HT1080 (cell line): ENCODE measurements at regions not wholly inside any gene's neighbourhood (a gene's known extent, or its start where the extent isn't known, plus 50 kb on each side); places are given as distances from the start of the nearest gene placed in this dataset.
"Not testable (repeated sequence)": the region's sequence is repeated elsewhere in the genome, so short reads cannot be mapped to it uniquely, and the experiment has no call there.

Source experiments
- DNase-seq: peaks from one replicate; pipeline ENCODE4 v3.0.0-alpha.2; 2015; ENCODE audit warnings: low read depth

DNA sequence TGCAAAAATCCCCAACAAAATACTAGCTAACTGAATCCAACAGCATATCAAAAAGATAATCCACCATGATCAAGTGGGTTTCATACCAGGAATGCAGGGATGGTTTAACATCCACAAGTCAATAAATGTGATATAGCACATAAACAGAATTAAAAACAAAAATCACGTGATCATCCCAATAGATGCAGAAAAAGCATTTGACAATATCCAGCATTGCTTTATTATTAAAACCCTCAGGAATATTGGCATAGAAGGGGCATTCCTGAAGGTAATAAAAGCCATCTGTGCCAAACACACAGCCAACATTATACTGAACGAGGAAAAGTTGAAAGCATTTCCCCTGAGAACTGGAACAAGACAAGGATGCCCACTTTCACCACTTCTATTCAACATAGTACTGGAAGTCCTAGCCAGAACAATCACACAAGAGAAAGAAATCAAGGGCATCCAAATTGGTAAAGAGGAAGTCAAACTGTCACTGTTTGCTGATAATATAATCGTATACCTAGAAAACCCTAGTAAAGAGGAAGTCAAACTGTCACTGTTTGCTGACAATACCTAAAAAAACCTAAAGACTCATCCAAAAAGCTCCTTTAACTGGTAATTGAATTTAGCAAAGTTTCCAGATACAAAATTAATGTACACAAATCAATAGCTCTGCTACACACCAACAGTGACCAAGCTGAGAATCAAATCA is 109.8 kb downstream of the RNASET2 start:
- not testable (repeated sequence) for DNase-seq

DNA sequence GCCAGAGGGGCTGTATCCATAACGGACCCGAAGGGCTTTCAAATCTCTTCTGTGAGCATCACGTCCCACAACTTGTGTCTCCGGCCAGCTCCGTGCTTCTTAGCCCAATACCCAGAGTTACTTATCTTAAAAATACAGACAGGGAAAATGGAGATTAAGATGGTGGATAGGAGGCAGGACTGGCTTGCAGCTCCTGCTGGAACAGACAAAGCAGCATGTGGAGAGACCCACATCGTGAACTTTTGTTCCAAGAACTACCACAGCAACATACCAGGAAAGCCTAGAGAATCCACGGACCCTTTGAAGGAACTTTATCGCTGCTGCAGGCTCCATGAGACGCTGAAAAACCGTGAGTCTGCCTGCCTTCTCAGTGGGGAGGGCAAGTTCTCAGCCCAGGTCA is 113.7 kb downstream of the RNASET2 start:
- DNase-seq, result no peak

- DNase-seq, result no peak
These were observed 115.1 kb downstream of the RNASET2 start for GRCh38 chr6:166841216-166841615.

- DNase-seq, result no peak
These were observed 116.8 kb downstream of the RNASET2 start for GRCh38 chr6:166839569-166839968.

DNA sequence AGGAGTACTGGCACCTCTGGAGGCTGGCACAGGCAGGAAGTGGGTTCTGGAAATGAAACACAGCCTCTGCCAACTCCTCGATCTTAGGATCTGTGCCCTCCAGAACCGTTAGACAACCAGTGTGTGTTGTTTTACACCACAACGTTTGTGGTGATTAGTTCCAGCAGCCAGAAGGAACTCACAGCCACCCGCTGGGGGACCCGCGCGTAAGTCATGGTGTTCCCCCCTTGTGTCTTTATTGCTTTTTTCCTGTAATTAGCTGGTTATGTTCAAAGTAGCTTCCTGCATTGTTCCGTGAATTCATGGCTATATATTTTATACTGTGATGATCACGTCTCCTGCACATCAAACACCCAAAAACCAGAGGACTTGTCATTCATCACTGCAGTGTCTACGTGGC is 117.4 kb downstream of the RNASET2 start:
- DNase-seq, result peak; percentile 15

GRCh38 chr6:166836785-166837718 is 119.3 kb downstream of the RNASET2 start:
- DNase-seq, result no peak

- DNase-seq, result no peak
These were observed 122.3 kb downstream of the RNASET2 start for GRCh38 chr6:166834049-166834448.

GRCh38 chr6:166830891-166831363 is 125.4 kb downstream of the RNASET2 start:
- DNase-seq, result no peak

DNA sequence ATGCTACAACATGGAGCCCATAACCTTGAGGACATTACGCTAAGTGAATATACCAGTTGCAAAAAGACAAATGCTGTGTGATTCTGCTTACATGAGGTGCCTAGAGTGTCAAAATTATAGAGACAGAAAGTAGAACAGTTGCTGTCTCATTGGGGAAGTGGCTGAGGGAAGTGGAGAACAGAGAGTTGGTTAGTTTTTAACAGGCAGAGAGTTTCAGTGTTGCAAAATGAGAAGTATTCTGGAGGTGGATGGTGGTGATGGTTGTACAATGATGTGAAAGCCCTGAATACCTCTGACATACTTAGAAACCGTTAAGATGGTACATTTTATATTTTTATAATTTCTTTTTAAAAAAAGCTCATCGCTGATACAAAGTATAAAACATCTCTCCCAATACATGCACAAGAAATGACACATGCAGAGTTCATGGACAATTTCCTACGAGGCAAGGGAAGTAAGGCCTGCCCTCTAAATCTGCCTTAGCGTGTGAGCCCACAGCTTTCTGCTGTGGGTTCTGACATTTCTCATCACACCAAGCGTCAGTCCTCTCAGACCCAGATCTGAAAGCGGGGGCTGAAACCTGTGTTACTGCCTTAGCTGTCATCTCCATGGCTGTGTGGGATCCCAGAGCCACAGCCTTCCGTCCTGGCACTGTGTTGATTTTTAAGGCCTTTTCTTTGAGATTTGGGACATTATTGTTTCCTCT is 126.0 kb downstream of the RNASET2 start:
- DNase-seq, result no peak

DNA sequence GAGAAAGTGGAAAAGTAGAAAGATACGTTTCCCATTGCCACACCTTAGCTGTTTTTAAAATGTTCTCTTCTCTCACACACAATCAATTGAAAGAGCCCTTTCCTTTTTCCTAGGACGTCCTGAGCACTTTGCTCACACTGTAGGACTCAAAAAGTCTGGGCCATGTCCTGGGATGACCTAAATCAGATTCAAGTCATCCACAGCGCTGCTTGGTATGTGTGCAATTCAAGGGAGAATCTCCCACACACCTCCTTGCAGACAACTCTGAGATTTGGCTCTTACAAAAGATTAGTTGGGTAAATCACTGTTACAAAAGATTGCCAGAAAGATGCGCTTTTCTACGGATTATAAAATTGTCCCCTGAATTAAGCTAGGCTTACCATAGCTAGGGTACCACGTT is 130.1 kb downstream of the RNASET2 start:
- no peak for DNase-seq

DNA sequence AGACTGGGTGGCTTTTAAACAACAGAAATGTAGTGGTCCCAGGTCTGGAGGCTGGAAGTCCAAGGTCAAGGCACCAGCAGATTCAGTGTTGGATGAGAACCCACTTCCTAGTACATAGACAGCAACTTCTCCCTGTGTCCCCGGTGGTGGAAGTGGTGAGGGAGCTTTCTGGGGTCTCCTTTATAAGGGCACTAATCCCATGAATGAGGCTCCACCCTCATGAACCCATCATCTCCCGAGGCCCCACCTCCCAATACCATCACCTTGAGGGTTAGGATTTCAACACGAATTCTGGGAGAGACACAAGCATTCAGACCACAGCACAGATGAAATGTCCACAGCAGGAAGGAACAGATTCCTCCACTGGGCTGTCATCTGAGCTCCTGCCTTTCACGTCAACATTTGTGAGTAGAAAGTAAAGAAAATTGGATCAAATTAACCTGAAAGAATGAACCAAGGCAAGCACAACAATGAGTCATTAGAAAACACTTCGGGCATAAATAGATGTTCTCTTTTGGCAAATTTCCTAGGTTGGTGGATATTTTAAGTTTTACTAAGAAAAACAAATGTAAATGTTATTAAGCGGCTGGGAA is 130.7 kb downstream of the RNASET2 start:
- DNase-seq, result peak; percentile 12

- no peak for DNase-seq
These were observed 131.5 kb downstream of the RNASET2 start for GRCh38 chr6:166824880-166825250.

DNA sequence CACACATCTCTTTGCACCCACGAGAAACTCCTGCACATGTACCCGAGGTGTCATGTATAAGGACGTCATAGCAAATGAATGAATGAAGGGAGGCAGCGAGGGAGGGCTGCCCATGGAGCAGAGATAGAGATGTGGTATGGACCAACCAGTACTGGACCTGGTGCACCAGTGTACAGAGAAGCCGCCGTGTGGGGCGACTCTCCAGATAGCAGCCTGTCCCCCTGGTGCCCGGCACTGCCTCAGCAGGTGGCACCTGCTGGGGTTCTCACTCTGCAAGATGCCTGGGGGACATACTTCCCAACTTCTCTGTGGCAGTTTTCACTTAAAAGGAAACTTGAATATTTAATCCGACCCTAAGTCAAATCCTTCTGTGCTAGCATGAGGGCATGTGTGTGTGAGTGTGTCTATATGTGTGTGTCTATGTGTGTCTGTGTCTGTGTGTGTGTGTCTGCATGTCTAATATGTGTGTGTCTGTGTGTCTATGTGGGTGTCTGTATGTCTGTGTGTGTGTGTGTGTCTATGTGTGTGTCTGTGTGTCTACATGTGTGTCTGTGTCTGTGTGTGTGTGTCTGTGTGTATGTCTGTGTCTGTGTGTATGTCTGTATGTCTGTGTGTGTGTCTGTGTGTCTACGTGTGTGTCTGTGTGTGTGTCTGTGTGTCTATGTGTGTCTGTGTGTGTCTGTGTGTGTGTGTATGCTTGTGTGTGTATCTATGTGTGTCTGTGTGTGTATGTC is 132.0 kb downstream of the RNASET2 start:
- DNase-seq, result no peak

DNA sequence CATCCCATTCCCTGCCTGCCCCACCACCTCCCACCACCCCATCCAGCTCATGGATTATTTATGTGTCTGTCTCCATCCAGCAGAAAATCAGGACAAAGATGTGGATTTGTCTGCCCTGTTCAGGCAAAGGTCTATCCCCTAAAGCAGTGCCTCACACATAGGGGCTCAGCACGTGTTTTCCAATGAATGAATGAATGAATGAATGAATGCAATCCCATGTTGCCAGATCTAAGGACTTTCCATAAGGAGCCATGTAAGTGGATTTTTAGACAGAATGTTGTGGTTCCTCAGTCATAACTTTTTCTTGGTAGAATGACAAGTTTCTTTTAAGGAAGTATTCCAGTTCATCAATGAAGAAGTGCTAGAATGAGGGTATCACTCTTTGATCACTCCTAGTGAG is 133.7 kb downstream of the RNASET2 start:
- no peak for DNase-seq

DNA sequence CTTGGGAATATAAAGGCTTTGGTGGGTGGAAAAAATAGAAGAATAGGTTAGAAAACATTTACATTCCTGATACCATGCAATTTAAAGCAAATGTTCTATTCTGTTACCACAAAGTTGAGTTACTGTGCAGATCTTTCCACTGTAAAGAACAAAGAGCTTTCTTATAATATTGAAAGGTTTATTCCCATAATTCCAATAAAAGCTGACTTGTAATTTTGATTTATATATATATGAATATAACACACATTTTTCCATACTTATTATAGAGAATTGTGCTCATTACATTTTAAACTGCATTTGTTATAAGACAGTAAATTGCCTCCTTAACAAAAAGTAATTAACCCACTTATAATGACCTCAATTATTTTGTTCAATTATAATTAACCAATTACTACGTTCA is 135.9 kb downstream of the RNASET2 start:
- DNase-seq, result no peak

- DNase-seq, result no peak
These were observed 136.3 kb downstream of the RNASET2 start for GRCh38 chr6:166820070-166820469.

- DNase-seq, result no peak
These were observed 140.7 kb downstream of the RNASET2 start for GRCh38 chr6:166815629-166816028.

DNA sequence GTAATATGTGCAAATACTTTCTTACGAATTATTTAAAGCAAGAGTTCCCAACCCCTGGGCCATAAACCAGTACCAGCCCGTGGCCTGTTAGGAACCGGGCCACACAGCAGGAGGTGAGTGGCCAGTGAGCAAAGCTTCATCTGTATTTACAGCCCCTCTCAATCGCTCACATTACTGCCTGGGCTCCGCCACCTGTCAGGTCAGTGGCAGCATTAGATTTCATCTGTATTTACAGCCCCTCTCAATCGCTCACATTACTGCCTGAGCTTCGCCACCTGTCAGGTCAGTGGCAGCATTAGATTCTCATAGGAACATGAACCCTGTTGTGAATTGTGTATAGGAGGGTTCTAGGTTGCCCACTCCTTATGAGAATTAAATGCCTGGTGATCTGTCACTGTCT is 142.0 kb downstream of the RNASET2 start:
- no peak for DNase-seq

DNA sequence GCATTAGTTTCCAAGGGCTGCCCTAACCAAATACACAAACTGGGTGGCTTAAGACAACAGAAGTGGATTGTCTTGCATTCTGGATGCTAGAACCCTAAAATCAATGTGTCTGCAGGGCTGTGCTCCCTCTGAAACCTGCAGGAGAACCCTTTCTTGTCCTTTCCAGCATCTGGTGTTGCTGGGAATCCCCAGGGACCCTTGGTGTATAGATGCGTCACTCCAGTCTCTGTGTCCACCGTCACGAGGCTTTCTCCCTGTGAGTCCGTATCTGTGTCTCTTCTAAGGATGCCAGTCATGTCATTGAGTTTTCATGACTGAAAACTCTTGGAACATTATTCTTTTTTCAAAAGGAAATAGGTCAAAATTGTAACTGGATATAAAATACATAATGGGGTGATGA is 142.9 kb downstream of the RNASET2 start:
- DNase-seq, result no peak

DNA sequence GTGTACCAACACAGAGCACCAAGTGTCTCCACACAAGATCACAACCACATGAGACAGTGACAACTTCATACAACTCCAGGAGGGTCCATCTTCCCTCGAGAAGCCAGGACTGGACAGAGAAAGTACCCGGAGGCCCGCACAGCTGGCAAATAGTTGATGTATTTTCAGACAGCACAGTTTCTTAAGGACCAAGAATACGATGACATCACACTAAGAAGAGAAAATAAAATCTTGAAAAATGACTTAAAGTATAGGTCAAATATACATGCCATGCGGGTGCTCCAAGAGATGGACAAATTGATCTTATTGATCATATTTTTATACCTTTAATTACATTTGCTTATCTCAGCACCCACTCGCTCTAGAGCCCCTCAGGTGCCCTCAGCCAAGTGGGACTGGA is 145.5 kb downstream of the RNASET2 start:
- DNase-seq, result no peak

DNA sequence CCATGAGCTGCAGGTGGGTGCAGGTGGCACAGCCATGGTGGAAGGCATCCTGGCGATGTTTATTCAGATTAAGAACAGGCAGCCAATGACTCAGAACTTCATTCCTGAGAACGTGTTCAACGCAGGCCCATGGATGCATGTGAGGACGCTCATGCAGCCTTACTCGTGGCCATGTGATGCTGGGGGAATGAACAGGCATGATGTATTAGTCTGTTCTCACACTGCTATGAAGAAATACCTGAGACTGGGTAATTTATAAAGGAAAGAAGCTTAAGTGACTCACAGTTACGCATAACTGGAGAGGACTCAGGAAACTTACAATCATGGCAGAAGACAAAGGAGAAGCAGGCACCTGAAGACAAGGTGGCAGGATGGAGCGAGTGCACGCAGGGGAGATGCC is 146.6 kb downstream of the RNASET2 start:
- peak; percentile 13 for DNase-seq
